Endothelial cell (in vitro differentiated cells): ENCODE measurements at regions not wholly inside any gene's neighbourhood (a gene's known extent, or its start where the extent isn't known, plus 50 kb on each side); places are given as distances from the start of the nearest gene placed in this dataset.

ENCODE experiments used
- DNase-seq: peaks from one replicate; pipeline ENCODE4 v3.0.0; 2021; ENCODE audit warnings: low spot score
- H3K27ac Mint-ChIP-seq: one replicate; pipeline ENCODE4 v1.8.0; 2021; ENCODE audit warnings: mixed read lengths, inconsistent platforms; ENCODE audit not compliant: unreplicated experiment
- H3K27me3 Mint-ChIP-seq: one replicate; pipeline ENCODE4 v1.8.0; 2021; ENCODE audit warnings: mild to moderate bottlenecking, moderate library complexity, mixed read lengths, inconsistent platforms; ENCODE audit not compliant: unreplicated experiment
- H3K36me3 Mint-ChIP-seq: one replicate; pipeline ENCODE4 v1.8.0; 2021; ENCODE audit warnings: mild to moderate bottlenecking, low read depth, mixed read lengths, inconsistent platforms; ENCODE audit not compliant: unreplicated experiment
- H3K4me1 Mint-ChIP-seq: one replicate; pipeline ENCODE4 v1.8.0; 2021; ENCODE audit warnings: mild to moderate bottlenecking, mixed read lengths, inconsistent platforms; ENCODE audit not compliant: unreplicated experiment
- H3K4me3 Mint-ChIP-seq: one replicate; pipeline ENCODE4 v1.8.0; 2021; ENCODE audit warnings: mild to moderate bottlenecking, mixed read lengths, inconsistent platforms; ENCODE audit not compliant: unreplicated experiment
- H3K9me3 Mint-ChIP-seq: one replicate; pipeline ENCODE4 v1.8.0; 2021; ENCODE audit warnings: mixed read lengths, inconsistent platforms; ENCODE audit not compliant: unreplicated experiment
- TF ChIP-seq, protein P1 (sequence below): fragments of 200-600 bp; sonication (generic); IDR thresholded peaks from one replicate; pipeline ENCODE4 v1.5.0; 2021; ENCODE audit warnings: antibody characterized with exemption; ENCODE audit not compliant: unreplicated experiment

DNA sequence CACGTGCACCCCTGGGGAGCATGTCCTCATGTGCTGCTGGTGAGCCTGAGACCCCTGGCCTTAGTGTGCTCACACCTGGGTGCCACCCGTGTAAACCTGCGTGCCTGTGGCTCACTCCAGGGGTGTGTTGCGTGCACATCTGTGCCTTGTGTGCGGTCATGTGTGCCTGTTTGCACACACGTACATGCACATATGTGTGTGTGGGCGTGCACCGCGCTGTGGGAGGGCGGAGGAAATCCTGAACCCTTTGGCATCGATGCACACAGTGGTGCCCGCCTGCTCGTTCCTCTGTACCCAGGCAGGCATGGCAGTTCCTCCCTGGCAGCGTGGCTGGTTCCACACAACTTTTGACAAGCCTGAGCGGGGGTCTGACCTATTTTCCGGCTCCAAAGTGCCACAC, 1181.9 kb downstream of the BRD1 start:
- Mint-ChIP-seq H3K36me3 (no peaks in the 10 kb centered on the region), H3K4me1 (no peaks in the 10 kb centered on the region), H3K27me3 (peaks cover 5% of the 10 kb centered on the region), H3K9me3 (no peaks in the 10 kb centered on the region), H3K4me3 (no peak overlapping the region), H3K27ac (no peak overlapping the region)
- TF ChIP-seq, protein P1, sequence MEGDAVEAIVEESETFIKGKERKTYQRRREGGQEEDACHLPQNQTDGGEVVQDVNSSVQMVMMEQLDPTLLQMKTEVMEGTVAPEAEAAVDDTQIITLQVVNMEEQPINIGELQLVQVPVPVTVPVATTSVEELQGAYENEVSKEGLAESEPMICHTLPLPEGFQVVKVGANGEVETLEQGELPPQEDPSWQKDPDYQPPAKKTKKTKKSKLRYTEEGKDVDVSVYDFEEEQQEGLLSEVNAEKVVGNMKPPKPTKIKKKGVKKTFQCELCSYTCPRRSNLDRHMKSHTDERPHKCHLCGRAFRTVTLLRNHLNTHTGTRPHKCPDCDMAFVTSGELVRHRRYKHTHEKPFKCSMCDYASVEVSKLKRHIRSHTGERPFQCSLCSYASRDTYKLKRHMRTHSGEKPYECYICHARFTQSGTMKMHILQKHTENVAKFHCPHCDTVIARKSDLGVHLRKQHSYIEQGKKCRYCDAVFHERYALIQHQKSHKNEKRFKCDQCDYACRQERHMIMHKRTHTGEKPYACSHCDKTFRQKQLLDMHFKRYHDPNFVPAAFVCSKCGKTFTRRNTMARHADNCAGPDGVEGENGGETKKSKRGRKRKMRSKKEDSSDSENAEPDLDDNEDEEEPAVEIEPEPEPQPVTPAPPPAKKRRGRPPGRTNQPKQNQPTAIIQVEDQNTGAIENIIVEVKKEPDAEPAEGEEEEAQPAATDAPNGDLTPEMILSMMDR = no peak
- DNase-seq = no peak

DNA sequence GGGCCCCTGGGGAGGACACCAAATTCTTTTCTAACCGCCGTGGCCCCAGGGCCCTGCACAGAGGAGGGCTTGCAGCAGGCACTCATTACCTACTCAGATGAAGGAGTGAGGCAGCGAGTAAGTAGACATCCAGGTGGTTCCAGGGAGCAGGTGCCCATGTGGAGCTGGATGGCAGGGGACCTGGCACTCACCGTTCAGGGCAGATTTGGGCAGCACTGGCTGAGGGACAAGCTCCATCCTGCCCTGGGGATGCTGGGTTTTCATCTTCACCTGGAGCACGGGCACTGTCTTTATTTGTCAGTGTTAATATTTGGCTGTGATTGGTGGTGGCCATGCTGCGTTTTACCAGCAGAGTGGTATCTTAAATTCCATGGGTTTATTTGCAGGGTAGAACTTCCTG, 1182.7 kb downstream of the BRD1 start:
- H3K4me1 Mint-ChIP-seq = no peaks in the 10 kb centered on the region
- no peaks in the 10 kb centered on the region for H3K9me3 Mint-ChIP-seq
- no peak overlapping the region for H3K27ac Mint-ChIP-seq

DNA sequence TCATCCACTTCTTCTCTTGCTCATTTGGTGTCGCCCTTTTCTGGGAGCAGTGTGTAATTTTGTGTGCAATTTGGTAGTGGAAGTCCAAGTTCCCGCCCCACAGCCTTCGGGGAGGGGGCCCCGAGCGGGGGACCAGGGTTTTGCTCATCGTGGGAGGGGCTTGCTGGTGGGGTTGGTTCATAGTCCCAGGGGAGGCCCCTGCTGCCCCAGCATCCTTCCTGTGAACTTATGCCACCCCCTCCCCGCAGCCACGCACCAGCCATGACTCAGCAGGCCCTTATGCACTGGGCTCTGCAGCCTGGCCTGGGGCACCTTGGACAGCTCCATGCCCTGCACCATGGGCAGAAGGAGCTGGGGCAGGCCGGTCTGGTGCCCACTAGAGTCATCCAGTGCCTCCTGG, 1183.6 kb downstream of the BRD1 start:
- peak overlapping the region; percentile 24 for H3K27ac Mint-ChIP-seq
- H3K4me1 Mint-ChIP-seq = no peaks in the 10 kb centered on the region
- H3K9me3 Mint-ChIP-seq = no peaks in the 10 kb centered on the region
- peaks cover 2% of the 10 kb centered on the region for H3K27me3 Mint-ChIP-seq
- no peaks in the 10 kb centered on the region for H3K36me3 Mint-ChIP-seq
- TF ChIP-seq, protein P1 = no peak
- H3K4me3 Mint-ChIP-seq = no peak overlapping the region
- no peak for DNase-seq

More for the DNA sequence above, 1182.7 kb downstream of the BRD1 start:
- DNase-seq = no peak
- peak overlapping the region; percentile 25 for H3K4me3 Mint-ChIP-seq
- H3K36me3 Mint-ChIP-seq = no peaks in the 10 kb centered on the region
- TF ChIP-seq, protein P1 = no peak
- peaks cover 2% of the 10 kb centered on the region for H3K27me3 Mint-ChIP-seq

DNA sequence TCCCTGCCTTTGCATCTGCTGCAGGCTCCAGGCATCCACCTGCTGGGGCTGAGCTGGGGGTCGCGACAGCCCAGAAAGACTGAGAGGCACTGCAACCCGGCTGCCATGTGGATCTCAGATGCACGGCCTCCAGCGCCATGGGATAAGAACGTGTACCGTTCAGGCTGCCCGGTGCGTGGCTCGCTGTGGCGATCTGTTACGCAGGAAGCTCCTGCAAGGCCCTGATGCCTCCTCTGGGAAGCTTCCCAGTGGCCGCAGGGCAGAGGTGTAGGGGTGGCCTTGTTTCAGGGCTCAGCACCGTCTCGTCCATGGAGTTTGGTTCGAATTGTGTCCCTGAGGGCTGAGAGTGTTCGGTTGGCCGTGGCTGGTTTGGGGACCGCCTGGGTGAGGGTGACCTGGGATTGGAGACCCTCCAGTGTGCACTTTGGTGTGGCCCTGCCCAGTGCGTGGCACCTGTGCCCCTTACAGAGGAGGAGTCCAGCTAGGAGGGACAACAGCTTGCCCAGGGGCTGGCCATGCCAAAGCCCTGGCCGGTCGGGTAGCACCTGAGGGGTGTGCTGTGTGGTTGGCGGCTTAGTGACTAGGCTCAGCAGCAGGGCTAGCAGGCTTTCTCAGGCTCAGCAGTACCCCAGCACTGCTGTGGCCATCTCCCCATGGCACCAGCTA, 1184.5 kb downstream of the BRD1 start:
- Mint-ChIP-seq H3K27ac (no peak overlapping the region), H3K27me3 (peaks cover 2% of the 10 kb centered on the region), H3K36me3 (no peaks in the 10 kb centered on the region), H3K9me3 (no peaks in the 10 kb centered on the region), H3K4me3 (no peak overlapping the region), H3K4me1 (no peaks in the 10 kb centered on the region)
- no peak for DNase-seq
- TF ChIP-seq, protein P1 = no peak

DNA sequence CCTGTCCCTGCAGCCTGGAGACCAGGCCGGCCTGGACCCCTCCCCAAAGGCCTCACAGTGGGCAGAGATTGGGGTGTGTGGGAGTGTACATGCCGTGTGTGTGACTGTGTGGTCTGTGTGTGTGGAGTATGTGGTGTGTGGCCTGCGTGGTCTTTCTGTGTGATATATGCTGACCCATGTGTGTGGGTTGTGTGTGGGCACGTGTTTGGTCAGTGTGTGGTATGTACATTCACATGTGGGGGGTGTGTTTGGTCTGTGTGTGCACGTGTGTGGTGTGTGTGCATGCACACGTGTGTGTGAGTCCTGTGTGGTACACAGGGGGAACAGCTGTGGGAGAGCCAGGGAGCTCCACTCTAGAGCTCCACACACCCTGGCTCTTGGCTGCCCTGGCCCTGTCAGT, 1185.1 kb downstream of the BRD1 start:
- no peak overlapping the region for H3K27ac Mint-ChIP-seq
- no peak overlapping the region for H3K4me3 Mint-ChIP-seq
- no peaks in the 10 kb centered on the region for H3K36me3 Mint-ChIP-seq
- peaks cover 4% of the 10 kb centered on the region for H3K27me3 Mint-ChIP-seq
- TF ChIP-seq, protein P1 = no peak
- H3K4me1 Mint-ChIP-seq = no peaks in the 10 kb centered on the region
- DNase-seq = no peak
- H3K9me3 Mint-ChIP-seq = no peaks in the 10 kb centered on the region
